ENCODE measurements at regions not wholly inside any gene's neighbourhood (a gene's known extent, or its start where the extent isn't known, plus 50 kb on each side); places are given as distances from the start of the nearest gene placed in this dataset.
A peak's percentile ranks its signal among the peaks of the same experiment; 100 is the strongest.

DNA sequence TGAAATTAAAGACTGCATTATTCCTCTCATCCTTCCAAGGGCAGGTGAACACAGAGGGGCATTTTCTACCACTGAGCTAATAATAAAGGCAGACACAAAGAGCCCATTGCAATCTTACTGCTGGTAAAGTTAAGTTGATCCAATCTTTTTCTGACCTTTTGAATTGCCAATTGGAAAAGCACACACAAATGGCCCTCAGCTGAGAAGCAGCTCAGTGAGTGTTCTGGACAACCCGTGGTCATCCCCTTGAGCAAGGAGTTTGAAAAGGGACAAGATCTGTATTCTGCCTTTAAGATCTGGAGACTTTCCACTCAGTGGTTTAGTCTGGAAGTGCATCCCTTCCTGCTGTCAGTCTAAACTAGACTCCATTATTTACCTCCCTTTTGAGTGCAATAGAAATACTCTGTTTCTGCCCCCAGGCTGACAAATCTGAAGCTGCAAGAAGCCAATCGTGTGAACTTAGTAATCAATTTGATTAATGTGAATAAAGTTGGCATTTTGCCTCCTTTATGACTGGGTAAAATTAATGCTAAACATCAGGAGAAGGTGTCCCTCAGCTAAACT is 835.7 kb downstream of the MAT2B start:
- no peak for DNase-seq (ENCODE audit: low read depth)
- no peak for TF ChIP-seq CTCF (IDR thresholded peaks at IDR 0.05; ENCODE audit: low read depth, low read length, missing control alignments)
- in situ Hi-C loops (cut with HindIII; ENCODE audit: low sequenced_read_pairs), result no loop called here
- no peak overlapping the region for H3K4me3 ChIP-seq (ENCODE audit: low read depth, low read length)

DNA sequence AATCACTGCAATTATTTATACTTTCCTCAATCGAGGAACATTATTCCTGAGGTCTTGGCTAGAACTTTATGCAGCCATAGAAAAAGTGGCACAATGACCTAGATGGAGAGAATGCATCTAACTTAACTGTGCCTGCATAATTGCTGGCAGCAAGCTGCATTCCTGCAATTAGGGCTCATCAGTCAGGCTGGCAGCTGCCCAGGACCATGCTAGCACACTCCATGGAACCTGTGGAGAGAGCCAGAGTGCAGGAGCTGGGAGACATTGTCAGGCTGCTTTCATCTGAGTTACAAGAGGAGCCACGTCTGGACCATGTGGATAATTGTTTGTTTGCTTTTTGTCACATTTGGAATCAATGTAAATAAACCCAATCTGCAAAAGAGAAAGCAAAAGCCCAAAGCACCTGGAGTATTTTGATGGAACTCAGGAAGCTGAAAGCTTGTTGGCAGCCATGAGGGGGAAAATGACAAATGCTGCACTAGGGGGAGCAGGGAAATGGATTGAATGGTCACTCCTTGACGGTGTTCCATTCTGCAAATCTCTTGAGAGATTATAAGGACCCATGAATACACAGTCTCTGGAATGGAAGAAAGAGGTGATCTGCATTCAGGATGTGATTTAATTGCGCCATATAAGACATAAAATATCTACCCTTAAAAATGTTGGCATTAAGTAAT is 839.9 kb downstream of the MAT2B start:
- DNase-seq (ENCODE audit: low read depth), result peak; percentile 79
- peak; percentile 10 for TF ChIP-seq CTCF (IDR thresholded peaks at IDR 0.05; ENCODE audit: low read depth, low read length, missing control alignments)
- no peak overlapping the region for H3K4me3 ChIP-seq (ENCODE audit: low read depth, low read length)
- in situ Hi-C loops (cut with HindIII; ENCODE audit: low sequenced_read_pairs), result no loop called here

- H3K4me3 ChIP-seq (ENCODE audit: low read depth, low read length), result no peak overlapping the region
- TF ChIP-seq CTCF (IDR thresholded peaks at IDR 0.05; ENCODE audit: low read depth, low read length, missing control alignments), result no peak
- no peak for DNase-seq (ENCODE audit: low read depth)
- in situ Hi-C loops (cut with HindIII; ENCODE audit: low sequenced_read_pairs), result no loop called here
Observed at GRCh38 chr5:164345853-164346252, 840.4 kb downstream of the MAT2B start.

DNA sequence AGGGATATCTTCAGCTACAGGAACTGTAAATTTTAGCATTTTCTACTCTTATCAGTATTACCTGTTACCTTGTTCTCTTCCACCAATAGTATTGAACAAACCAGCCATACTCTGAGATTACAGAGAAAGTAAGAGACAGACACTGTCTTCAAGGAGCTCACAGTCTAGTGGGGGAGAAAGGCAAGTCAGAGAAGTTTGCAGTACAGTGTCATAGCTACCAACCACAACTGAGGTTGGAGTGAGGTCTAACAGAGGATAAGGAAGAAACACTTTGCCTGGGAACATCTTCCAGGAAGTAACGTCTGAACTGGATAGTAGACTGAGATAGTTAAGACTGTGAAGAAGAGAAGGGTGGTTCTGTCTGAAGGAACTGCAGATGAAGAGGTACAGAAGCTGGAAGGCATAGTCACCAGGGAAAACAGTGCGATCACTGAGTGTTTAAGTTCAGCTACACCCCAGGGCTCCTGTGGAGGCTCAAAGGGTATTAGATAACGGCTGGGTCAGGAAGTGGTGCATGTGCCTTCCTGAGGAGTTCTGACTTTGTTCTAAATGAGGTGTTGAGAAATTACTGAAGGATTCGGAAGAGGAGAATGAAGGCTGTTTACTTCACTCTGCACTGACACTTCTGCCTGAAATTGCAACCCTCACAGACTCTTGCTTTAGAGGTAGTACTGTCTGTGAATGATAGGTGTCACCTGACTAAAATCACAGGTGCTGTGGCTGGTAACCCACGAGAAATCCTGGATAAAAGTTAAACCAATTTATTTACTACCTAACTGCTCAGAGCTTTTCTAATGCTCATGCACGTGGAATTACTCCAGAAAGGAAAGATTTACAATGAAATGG is 841.6 kb downstream of the MAT2B start:
- DNase-seq (ENCODE audit: low read depth), result no peak
- TF ChIP-seq CTCF (IDR thresholded peaks at IDR 0.05; ENCODE audit: low read depth, low read length, missing control alignments), result no peak
- in situ Hi-C loops (cut with HindIII; ENCODE audit: low sequenced_read_pairs), result no loop called here
- H3K4me3 ChIP-seq (ENCODE audit: low read depth, low read length), result no peak overlapping the region

DNA sequence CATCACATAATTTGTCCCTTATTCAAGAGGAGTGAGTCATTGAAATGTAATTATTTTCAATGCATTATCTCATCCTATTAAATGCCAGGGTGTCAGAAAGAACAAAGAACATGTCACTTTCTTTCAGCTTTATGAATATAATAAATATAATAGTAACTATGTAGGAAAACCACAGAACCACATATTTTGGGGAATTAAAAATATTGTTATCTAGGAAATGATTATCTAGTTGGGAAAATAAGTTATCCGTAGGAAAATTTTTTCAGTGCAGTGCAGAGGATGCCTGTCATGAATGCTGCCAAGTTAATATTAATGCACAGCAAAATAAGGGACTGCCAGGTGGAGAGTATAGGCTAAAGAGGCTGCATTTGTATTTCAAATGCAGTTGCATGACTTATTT is 844.8 kb downstream of the MAT2B start:
- no peak for DNase-seq (ENCODE audit: low read depth)
- no peak overlapping the region for H3K4me3 ChIP-seq (ENCODE audit: low read depth, low read length)
- in situ Hi-C loops (cut with HindIII; ENCODE audit: low sequenced_read_pairs), result no loop called here
- no peak for TF ChIP-seq CTCF (IDR thresholded peaks at IDR 0.05; ENCODE audit: low read depth, low read length, missing control alignments)

- no peak overlapping the region for H3K4me3 ChIP-seq (ENCODE audit: low read depth, low read length)
- in situ Hi-C loops (cut with HindIII; ENCODE audit: low sequenced_read_pairs), result no loop called here
- DNase-seq (ENCODE audit: low read depth), result no peak
- no peak for TF ChIP-seq CTCF (IDR thresholded peaks at IDR 0.05; ENCODE audit: low read depth, low read length, missing control alignments)
Observed at GRCh38 chr5:164351245-164351834, 845.9 kb downstream of the MAT2B start.

All from astrocyte of the cerebellum (primary cell).